HepG2 (cell line): ENCODE measurements at regions not wholly inside any gene's neighbourhood (a gene's known extent, or its start where the extent isn't known, plus 50 kb on each side); places are given as distances from the start of the nearest gene placed in this dataset.

Experiments used
- ATAC-seq: fragments of 200-7000 bp; cut with Tn5 transposase; 3 replicates; pipeline ENCODE4 v1.9.1; 2020; ENCODE audit warnings: mild to moderate bottlenecking, moderate library complexity
- BruUV-seq: library from RNA; stranded (reverse); fragments of 400-500 nt; replicated peaks from 2 replicates; lab custom pipeline; 2021; lab: Mats Ljungman, UMichigan
- CTCF ChIA-PET: fragments of 300-600 bp; formaldehyde crosslinking; extraction: SDS; loops from one replicate; lab custom pipeline; 2021; ENCODE audit warnings: low total read pairs, inconsistent platforms, low intra/inter-chr PET ratio; lab: Yijun Ruan, JAX
- POLR2A ChIA-PET: fragments of 350-600 bp; sonication (Branson Sonifier 250); formaldehyde crosslinking; loops from one replicate; lab custom pipeline; 2020; ENCODE audit warnings: antibody characterized with exemption, inconsistent platforms; lab: Yijun Ruan, JAX
- DNase-seq: peaks from one replicate; pipeline ENCODE4 v3.0.0-alpha.2; 2015; ENCODE audit warnings: low spot score
- FAIRE-seq: peaks from 3 replicates; lab custom pipeline; 2011; peaks lifted over from hg19 to GRCh38; lab: Jason Lieb, UNC
- H2AFZ ChIP-seq: one replicate; pipeline ENCODE4 v1.6.1; 2011; ENCODE audit warnings: low read length, inconsistent platforms
- H3K27ac ChIP-seq: fragments of 300-600 bp; 3 replicates; pipeline ENCODE4 v1.8.0; 2011; ENCODE audit warnings: mixed run types, mild to moderate bottlenecking, mixed read lengths, low read length, inconsistent platforms; ENCODE audit not compliant: insufficient read depth; ENCODE audit errors: extremely low read length
- H3K27me3 ChIP-seq, 2 experiments: fragments of 200-600 bp in 1 of 2; 2 replicates in 1 of 2; 3 replicates in 1 of 2; pipeline versions ENCODE4 v1.6.0 to v1.8.0; 2011; ENCODE audit warnings: low read length in 2 of 2, mild to moderate bottlenecking in 2 of 2, moderate library complexity in 2 of 2, inconsistent platforms in 1 of 2; ENCODE audit not compliant: insufficient read depth in 2 of 2, control insufficient read depth in 1 of 2
- H3K36me3 ChIP-seq, 2 experiments: fragments of 200-600 bp in 1 of 2; replicated peaks in 1 of 2; 2 replicates in 1 of 2; 3 replicates in 1 of 2; pipeline versions ENCODE4 v1.5.1 to v1.8.0; 2011; ENCODE audit warnings: low read length in 2 of 2, inconsistent platforms in 1 of 2; ENCODE audit not compliant: insufficient read depth in 2 of 2, control insufficient read depth in 1 of 2
- H3K4me1 ChIP-seq: 2 replicates; pipeline ENCODE4 v1.5.1; 2012; ENCODE audit warnings: low read length, inconsistent platforms; ENCODE audit not compliant: insufficient read depth
- H3K4me2 ChIP-seq: 2 replicates; pipeline ENCODE4 v1.6.0; 2011; ENCODE audit warnings: low read depth, low read length, inconsistent platforms
- H3K4me3 ChIP-seq, 3 experiments: fragments of 200-600 bp in 1 of 3; sonication (generic), shearing (Covaris generic) in 1 of 3; replicated peaks in 1 of 3; 2 replicates each; pipeline ENCODE4 v1.5.1; 2011 to 2016; ENCODE audit warnings: low read length in 3 of 3, inconsistent platforms in 2 of 3, low read depth in 2 of 3, mild to moderate bottlenecking in 2 of 3, control low read depth in 1 of 3, mixed read lengths in 1 of 3; ENCODE audit not compliant: insufficient read depth in 1 of 3
- H3K79me2 ChIP-seq: one replicate; pipeline ENCODE4 v1.6.1; 2011; ENCODE audit warnings: low read length, inconsistent platforms; ENCODE audit not compliant: insufficient read depth
- H3K9ac ChIP-seq: 2 replicates; pipeline ENCODE4 v1.6.0; 2011; ENCODE audit warnings: mild to moderate bottlenecking, low read depth, low read length, inconsistent platforms; ENCODE audit not compliant: insufficient read depth
- H3K9me3 ChIP-seq: 2 replicates; pipeline ENCODE4 v1.5.1; 2012; ENCODE audit warnings: mild to moderate bottlenecking, low read length
- H4K20me1 ChIP-seq: 2 replicates; pipeline ENCODE4 v1.6.0; 2011; ENCODE audit warnings: inconsistent platforms, mild to moderate bottlenecking, low read length, moderate library complexity; ENCODE audit not compliant: insufficient read depth
- CEBPG ChIP-seq: IDR thresholded peaks from 2 replicates; pipeline ENCODE4 v1.6.1; 2016
- ELF3 ChIP-seq: IDR thresholded peaks from 2 replicates; pipeline ENCODE4 v1.6.1; 2016; ENCODE audit warnings: missing genetic modification reagents, missing compliant biosample characterization
- FOXC1 ChIP-seq: sonication (generic); formaldehyde crosslinking; IDR thresholded peaks from 2 replicates; pipeline ENCODE4 v1.8.0; 2022; ENCODE audit warnings: mild to moderate bottlenecking, missing genetic modification reagents, borderline replicate concordance
- MAFG ChIP-seq: sonication (generic); formaldehyde crosslinking; IDR thresholded peaks from 2 replicates; pipeline ENCODE4 v1.5.1; 2020; ENCODE audit warnings: mild to moderate bottlenecking, missing genetic modification reagents
- MYNN ChIP-seq: sonication (generic); formaldehyde crosslinking; IDR thresholded peaks from 2 replicates; pipeline ENCODE4 v1.4.0; 2020; ENCODE audit warnings: mild to moderate bottlenecking, low read depth, missing genetic modification reagents
- NFKB2 ChIP-seq: sonication (generic); formaldehyde crosslinking; IDR thresholded peaks from 2 replicates; pipeline ENCODE4 v1.4.0; 2020; ENCODE audit warnings: missing genetic modification reagents, borderline replicate concordance
- SMAD3 ChIP-seq: sonication (generic); formaldehyde crosslinking; IDR thresholded peaks from 2 replicates; pipeline ENCODE4 v1.4.0; 2020; ENCODE audit warnings: missing genetic modification reagents
- SRSF9 ChIP-seq: fragments of 200-400 bp; formaldehyde crosslinking; IDR thresholded peaks from 2 replicates; pipeline ENCODE4 v1.6.1; 2018; ENCODE audit warnings: borderline replicate concordance, mild to moderate bottlenecking, low read depth, low read length; ENCODE audit not compliant: insufficient read depth, poor library complexity, severe bottlenecking
- TBP ChIP-seq: sonication (generic); formaldehyde crosslinking; IDR thresholded peaks from 2 replicates; pipeline ENCODE4 v1.5.0; 2020; ENCODE audit warnings: missing genetic modification reagents
- XRCC5 ChIP-seq: fragments of 200-400 bp; formaldehyde crosslinking; optimal IDR thresholded peaks from 2 replicates; pipeline ENCODE3; 2017; ENCODE audit warnings: mild to moderate bottlenecking, low read length
- ZEB1 ChIP-seq: IDR thresholded peaks from 2 replicates; pipeline ENCODE4 v1.6.1; 2012; ENCODE audit warnings: mild to moderate bottlenecking, low read depth, inconsistent platforms; ENCODE audit not compliant: insufficient replicate concordance
- ZNF20 ChIP-seq: sonication (generic); formaldehyde crosslinking; IDR thresholded peaks from 2 replicates; pipeline ENCODE4 v1.4.0; 2020; ENCODE audit warnings: mild to moderate bottlenecking, moderate library complexity, missing genetic modification reagents
- ZNF414 ChIP-seq: sonication (generic); formaldehyde crosslinking; IDR thresholded peaks from 2 replicates; pipeline ENCODE4 v1.5.0; 2020; ENCODE audit warnings: missing genetic modification reagents
- ZNF672 ChIP-seq: sonication (generic); formaldehyde crosslinking; IDR thresholded peaks from 2 replicates; pipeline ENCODE4 v1.8.1; 2022; ENCODE audit warnings: missing genetic modification reagents
- ZNF720 ChIP-seq: sonication (generic); formaldehyde crosslinking; IDR thresholded peaks from 2 replicates; pipeline ENCODE4 v1.4.0; 2020; ENCODE audit warnings: missing genetic modification reagents
- ZNF747 ChIP-seq: sonication (generic); formaldehyde crosslinking; IDR thresholded peaks from 2 replicates; pipeline ENCODE4 v1.8.1; 2023; ENCODE audit warnings: missing genetic modification reagents, mild to moderate bottlenecking, borderline replicate concordance
- ZNF891 ChIP-seq: sonication (generic); formaldehyde crosslinking; IDR thresholded peaks from 2 replicates; pipeline ENCODE4 v1.5.0; 2020; ENCODE audit warnings: mild to moderate bottlenecking, missing genetic modification reagents
- WGBS: methylation state at CpG from one replicate; pipeline ENCODE4 v1.1.6; 2017; ENCODE audit warnings: low lambda C conversion rate; 5-methylcytosine and 5-hydroxymethylcytosine counted together
- in situ Hi-C: cut with HindIII; loops from 2 replicates; pipeline ENCODE4 v1.10.0; 2017; ENCODE audit warnings: low pct_unique_long_range_greater_than_20kb; ENCODE audit not compliant: extremely low pct_ligation_motif_present
- intact Hi-C: fragments of 100-400 bp; cut with micrococcal nuclease; formaldehyde crosslinking; loops from one replicate; pipeline ENCODE4 v1.10.0; 2022; ENCODE audit not compliant: unreplicated experiment
- TF ChIP-seq, protein P1 (sequence below): sonication (generic); formaldehyde crosslinking; IDR thresholded peaks from 2 replicates; pipeline ENCODE4 v1.4.0; 2020; ENCODE audit warnings: missing genetic modification reagents

DNA sequence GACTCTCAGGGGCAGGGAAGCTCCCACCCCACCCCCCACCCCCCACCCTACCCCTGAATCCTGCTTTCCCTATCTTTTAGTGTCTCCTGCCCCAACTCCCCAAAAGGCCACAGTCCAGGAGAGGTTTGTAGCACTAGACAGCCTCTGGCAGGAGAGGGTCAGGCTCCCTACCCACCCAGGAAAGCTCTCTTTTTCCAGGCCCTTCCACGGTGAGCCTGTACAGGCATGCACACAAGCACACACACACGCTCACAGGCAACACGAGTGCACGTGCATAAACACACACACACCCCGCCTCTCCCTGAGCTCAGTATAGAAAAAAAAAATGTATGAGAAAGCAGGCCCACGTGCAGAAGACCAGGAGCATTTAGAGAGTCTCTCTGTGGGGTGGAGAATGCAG, 414.0 kb downstream of the MN1 start (continued):
- TF ChIP-seq TBP (no peak), CEBPG (no peak), XRCC5 (no peak)

DNA sequence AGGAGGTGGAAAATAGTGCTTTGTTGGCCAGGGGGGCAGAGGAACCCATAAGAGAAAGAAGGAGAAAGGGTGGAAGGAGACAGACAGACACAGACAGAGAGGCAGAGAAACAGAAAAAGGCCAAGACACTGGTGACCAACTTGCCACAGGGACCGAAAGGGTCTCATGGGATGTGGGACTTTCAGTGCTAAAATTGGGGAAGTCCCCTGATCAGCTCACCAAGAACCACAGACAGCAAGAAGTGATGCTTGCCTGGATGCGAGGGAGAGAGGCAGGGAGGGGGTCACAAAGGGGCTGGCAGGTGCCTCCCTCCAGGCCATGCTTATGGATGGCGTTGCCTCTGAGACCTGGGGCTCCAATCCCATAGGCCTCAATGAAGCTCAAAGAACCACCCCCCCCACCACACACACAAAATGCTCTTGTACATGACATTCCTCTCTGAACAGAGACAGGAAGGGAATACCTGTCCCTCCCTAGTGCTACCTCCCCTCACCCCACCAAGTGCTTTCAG, 413.4 kb downstream of the MN1 start:
- H3K4me2 ChIP-seq = no peak overlapping the region
- ChIA-PET CTCF (no interaction called here), POLR2A (no interaction called here)
- H4K20me1 ChIP-seq = no peaks in the 10 kb centered on the region
- no peak overlapping the region for H3K9ac ChIP-seq
- no peak for ATAC-seq
- H3K79me2 ChIP-seq = no peaks in the 10 kb centered on the region
- no peak overlapping the region for H3K4me3 ChIP-seq
- no peaks in the 10 kb centered on the region for H3K36me3 ChIP-seq
- H2AFZ ChIP-seq = no peak overlapping the region
- TF ChIP-seq ELF3 (CRISPR knock-in tag) = no peak
- TF ChIP-seq ZNF672 (CRISPR knock-in tag) = no peak
- TF ChIP-seq NFKB2 (CRISPR knock-in tag) = no peak
- TF ChIP-seq ZNF891 (CRISPR knock-in tag) = no peak
- TF ChIP-seq ZNF747 (CRISPR knock-in tag) = no peak
- no peak for TF ChIP-seq SMAD3 (CRISPR knock-in tag)
- no peak for TF ChIP-seq ZNF720 (CRISPR knock-in tag)
- no peak for TF ChIP-seq ZNF20 (CRISPR knock-in tag)
- TF ChIP-seq SRSF9 = no peak
- no peak for TF ChIP-seq MAFG (CRISPR knock-in tag)
- no peak for TF ChIP-seq ZEB1
- no peak for TF ChIP-seq MYNN (CRISPR knock-in tag)
- no peak for TF ChIP-seq FOXC1 (CRISPR knock-in tag)
- TF ChIP-seq ZNF414 = no peak
- TF ChIP-seq, protein P1, sequence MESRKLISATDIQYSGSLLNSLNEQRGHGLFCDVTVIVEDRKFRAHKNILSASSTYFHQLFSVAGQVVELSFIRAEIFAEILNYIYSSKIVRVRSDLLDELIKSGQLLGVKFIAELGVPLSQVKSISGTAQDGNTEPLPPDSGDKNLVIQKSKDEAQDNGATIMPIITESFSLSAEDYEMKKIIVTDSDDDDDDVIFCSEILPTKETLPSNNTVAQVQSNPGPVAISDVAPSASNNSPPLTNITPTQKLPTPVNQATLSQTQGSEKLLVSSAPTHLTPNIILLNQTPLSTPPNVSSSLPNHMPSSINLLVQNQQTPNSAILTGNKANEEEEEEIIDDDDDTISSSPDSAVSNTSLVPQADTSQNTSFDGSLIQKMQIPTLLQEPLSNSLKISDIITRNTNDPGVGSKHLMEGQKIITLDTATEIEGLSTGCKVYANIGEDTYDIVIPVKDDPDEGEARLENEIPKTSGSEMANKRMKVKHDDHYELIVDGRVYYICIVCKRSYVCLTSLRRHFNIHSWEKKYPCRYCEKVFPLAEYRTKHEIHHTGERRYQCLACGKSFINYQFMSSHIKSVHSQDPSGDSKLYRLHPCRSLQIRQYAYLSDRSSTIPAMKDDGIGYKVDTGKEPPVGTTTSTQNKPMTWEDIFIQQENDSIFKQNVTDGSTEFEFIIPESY (CRISPR knock-in tag) = no peak
- TF ChIP-seq, all 625 proteins: peak for 0
- DNase-seq = no peak
- 0% methylated on average over 2 of the region's 3 CpGs for WGBS
- H3K9me3 ChIP-seq = no peaks in the 10 kb centered on the region
- peaks cover 0 to 29% of the 10 kb centered on the region in 2 experiments; a peak in 4 of 5 replicates for H3K27me3 ChIP-seq
- no peak overlapping the region for H3K27ac ChIP-seq
- in situ Hi-C loops = no loop called here
- no peak for FAIRE-seq
- intact Hi-C loops = no loop called here
- no peaks in the 10 kb centered on the region for H3K4me1 ChIP-seq
- BruUV-seq = no TSS peak
